ENCODE measurements at regions not wholly inside any gene's neighbourhood (a gene's known extent, or its start where the extent isn't known, plus 50 kb on each side); places are given as distances from the start of the nearest gene placed in this dataset.

DNA sequence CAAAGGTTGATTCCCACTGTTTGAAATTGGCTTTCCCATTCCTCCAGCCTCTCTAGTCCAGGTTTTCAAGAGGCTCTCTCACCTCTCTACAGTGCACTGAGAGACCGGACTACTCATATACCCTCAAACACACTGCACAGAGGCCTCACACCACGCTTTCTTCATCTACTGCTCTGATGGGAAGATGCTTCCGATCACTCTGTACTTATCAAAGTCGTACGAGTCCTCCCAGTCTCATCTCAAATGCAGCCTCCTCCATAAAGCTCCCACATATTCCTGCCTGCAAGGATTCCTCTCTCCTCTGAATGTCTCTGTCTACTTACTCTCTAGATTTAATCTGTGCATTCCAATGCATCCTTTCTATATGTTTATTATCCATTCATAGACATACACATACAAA is 164.4 kb downstream of the EFNB2 start:
- FAIRE-seq (no peak), DNase-seq (ENCODE audit: insufficient read length) (no peak)
- no peak for TF ChIP-seq POLR2AphosphoS5 (IDR thresholded peaks at IDR 0.05; ENCODE audit: low read depth, low read length)
- no peak for TF ChIP-seq TAF1 (IDR thresholded peaks at IDR 0.05; ENCODE audit: borderline replicate concordance, low read depth, low read length)
- no peak for TF ChIP-seq POLR2A (IDR thresholded peaks at IDR 0.05; ENCODE audit: low read depth, low read length)

DNA sequence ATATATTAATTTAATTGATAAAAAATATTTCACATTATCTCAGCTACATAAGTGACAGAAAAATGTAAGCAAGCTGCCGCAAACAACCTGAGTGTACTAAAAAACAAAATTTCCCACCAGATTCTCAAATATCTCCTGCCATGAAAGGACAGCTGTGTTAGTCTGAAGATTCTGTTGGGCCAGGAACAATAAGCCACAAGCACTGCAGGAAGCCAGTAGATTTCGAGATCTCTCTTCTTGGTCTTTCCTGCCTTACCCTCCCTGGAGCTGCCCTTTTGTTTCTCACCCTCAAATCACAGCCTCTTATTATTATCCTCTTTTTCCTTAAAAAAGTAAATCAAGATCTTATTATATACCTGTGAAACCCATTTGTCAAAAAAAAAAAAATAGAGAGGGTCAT is 165.6 kb downstream of the EFNB2 start:
- FAIRE-seq (no peak), DNase-seq (ENCODE audit: insufficient read length) (no peak)
- no peak for TF ChIP-seq POLR2A (IDR thresholded peaks at IDR 0.05; ENCODE audit: low read depth, low read length)
- no peak for TF ChIP-seq POLR2AphosphoS5 (IDR thresholded peaks at IDR 0.05; ENCODE audit: low read depth, low read length)
- no peak for TF ChIP-seq TAF1 (IDR thresholded peaks at IDR 0.05; ENCODE audit: borderline replicate concordance, low read depth, low read length)

- DNase-seq (ENCODE audit: insufficient read length) (no peak), FAIRE-seq (no peak)
- TF ChIP-seq POLR2A (IDR thresholded peaks at IDR 0.05; ENCODE audit: low read depth, low read length), result no peak
- TF ChIP-seq POLR2AphosphoS5 (IDR thresholded peaks at IDR 0.05; ENCODE audit: low read depth, low read length), result no peak
- no peak for TF ChIP-seq TAF1 (IDR thresholded peaks at IDR 0.05; ENCODE audit: borderline replicate concordance, low read depth, low read length)
Measured at GRCh38 chr13:106369091-106369490, 166.4 kb downstream of the EFNB2 start.

- no peak for FAIRE-seq
- DNase-seq (ENCODE audit: insufficient read length), result no peak
- no peak for TF ChIP-seq POLR2AphosphoS5 (IDR thresholded peaks at IDR 0.05; ENCODE audit: low read depth, low read length)
- no peak for TF ChIP-seq TAF1 (IDR thresholded peaks at IDR 0.05; ENCODE audit: borderline replicate concordance, low read depth, low read length)
- TF ChIP-seq POLR2A (IDR thresholded peaks at IDR 0.05; ENCODE audit: low read depth, low read length), result no peak
Measured at GRCh38 chr13:106367361-106367971, 168.0 kb downstream of the EFNB2 start.

DNA sequence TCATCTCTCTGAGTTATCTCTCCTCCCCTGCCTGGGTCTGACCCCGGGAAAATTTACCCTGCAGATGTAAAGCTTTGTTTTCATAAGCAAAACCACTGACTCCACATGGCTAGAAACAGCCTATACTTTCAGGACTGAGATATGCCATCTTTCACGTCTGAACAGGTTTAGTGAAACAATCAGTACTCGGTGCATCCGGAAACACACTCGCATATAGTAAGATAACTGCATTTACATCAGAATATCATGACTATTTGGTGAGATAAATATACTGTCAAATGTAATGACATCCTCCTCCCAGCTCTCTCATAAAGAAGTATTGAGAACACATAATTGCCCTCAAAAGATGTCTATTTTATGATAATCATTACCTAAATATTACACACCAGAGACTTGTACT is 172.8 kb downstream of the EFNB2 start:
- TF ChIP-seq POLR2AphosphoS5 (IDR thresholded peaks at IDR 0.05; ENCODE audit: low read depth, low read length) (no peak), TAF1 (IDR thresholded peaks at IDR 0.05; ENCODE audit: borderline replicate concordance, low read depth, low read length) (no peak), POLR2A (IDR thresholded peaks at IDR 0.05; ENCODE audit: low read depth, low read length) (no peak)
- FAIRE-seq, result no peak
- no peak for DNase-seq (ENCODE audit: insufficient read length)

GRCh38 chr13:106361621-106362020 is 173.8 kb downstream of the EFNB2 start:
- no peak for DNase-seq (ENCODE audit: insufficient read length)
- TF ChIP-seq TAF1 (IDR thresholded peaks at IDR 0.05; ENCODE audit: borderline replicate concordance, low read depth, low read length) (no peak), POLR2AphosphoS5 (IDR thresholded peaks at IDR 0.05; ENCODE audit: low read depth, low read length) (no peak), POLR2A (IDR thresholded peaks at IDR 0.05; ENCODE audit: low read depth, low read length) (no peak)
- no peak for FAIRE-seq

DNA sequence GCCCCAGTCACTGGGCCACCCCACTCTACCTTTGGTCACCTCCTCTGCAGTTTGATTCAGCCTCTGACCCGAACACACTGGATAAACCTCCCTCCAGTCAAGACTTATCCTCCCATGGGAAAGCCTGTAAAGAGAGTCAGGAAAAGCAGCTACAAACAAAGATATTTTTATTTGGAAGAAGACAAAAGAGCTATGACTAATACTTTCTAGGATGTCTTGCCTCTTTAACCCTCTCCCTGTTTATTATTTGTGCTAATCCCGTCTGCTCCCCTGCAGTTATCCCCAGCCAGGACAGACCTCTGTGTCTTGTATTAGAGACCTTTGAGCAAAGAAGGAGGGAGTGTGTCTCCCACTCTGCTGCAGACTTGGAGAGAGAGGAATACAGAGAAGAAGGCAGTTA is 178.3 kb downstream of the EFNB2 start:
- no peak for DNase-seq (ENCODE audit: insufficient read length)
- FAIRE-seq, result no peak

DNA sequence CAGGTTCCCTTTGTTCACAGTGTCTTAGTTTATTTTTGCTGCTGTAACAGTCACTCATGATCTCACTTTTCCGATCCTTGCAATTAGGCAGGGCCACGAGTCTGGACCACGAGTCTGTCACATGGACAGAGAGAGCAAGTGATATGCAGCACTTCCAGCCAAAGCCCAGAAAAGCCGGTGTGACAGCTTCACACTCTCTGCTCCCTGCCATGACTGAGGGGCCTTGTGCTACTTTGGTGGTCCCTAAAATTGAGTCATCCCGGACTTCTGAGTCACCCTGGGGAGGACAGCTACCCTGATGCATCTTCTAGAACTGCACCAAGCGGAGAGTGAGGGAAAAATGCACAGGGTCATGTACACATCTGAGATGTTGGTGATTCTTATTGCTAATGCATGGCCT is 179.6 kb downstream of the EFNB2 start:
- FAIRE-seq (no peak), DNase-seq (ENCODE audit: insufficient read length) (no peak)
- TF ChIP-seq POLR2AphosphoS5 (IDR thresholded peaks at IDR 0.05; ENCODE audit: low read depth, low read length), result no peak
- TF ChIP-seq POLR2A (IDR thresholded peaks at IDR 0.05; ENCODE audit: low read depth, low read length), result no peak
- TF ChIP-seq TAF1 (IDR thresholded peaks at IDR 0.05; ENCODE audit: borderline replicate concordance, low read depth, low read length), result no peak

More for the DNA sequence above, 178.3 kb downstream of the EFNB2 start:
- TF ChIP-seq POLR2A (IDR thresholded peaks at IDR 0.05; ENCODE audit: low read depth, low read length), result no peak

DNA sequence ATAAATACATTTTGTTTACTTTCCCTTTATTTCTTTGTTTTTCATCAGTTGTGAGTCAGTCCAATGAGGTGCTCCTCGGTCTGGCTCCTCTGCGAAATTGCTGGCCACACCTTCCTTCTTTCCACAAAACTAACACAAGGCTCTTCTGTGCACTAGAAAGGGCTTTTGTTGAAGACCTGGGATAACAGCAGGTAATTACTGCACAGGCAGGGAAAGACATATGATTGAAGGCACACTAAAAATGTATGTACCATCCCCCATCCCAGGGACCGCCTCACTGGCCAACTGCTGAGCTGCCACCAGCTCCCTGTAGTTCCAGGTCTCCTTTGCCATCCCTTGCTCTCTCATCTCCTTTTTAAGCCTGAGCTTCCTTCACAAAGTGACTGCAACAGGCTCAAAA is 180.5 kb downstream of the EFNB2 start:
- FAIRE-seq, result no peak
- TF ChIP-seq POLR2A (IDR thresholded peaks at IDR 0.05; ENCODE audit: low read depth, low read length), result no peak
- no peak for TF ChIP-seq POLR2AphosphoS5 (IDR thresholded peaks at IDR 0.05; ENCODE audit: low read depth, low read length)
- TF ChIP-seq TAF1 (IDR thresholded peaks at IDR 0.05; ENCODE audit: borderline replicate concordance, low read depth, low read length), result no peak
- no peak for DNase-seq (ENCODE audit: insufficient read length)

GRCh38 chr13:106352850-106353249 is 182.6 kb downstream of the EFNB2 start:
- DNase-seq (ENCODE audit: insufficient read length), result no peak
- FAIRE-seq, result no peak
- no peak for TF ChIP-seq POLR2AphosphoS5 (IDR thresholded peaks at IDR 0.05; ENCODE audit: low read depth, low read length)
- no peak for TF ChIP-seq TAF1 (IDR thresholded peaks at IDR 0.05; ENCODE audit: borderline replicate concordance, low read depth, low read length)
- no peak for TF ChIP-seq POLR2A (IDR thresholded peaks at IDR 0.05; ENCODE audit: low read depth, low read length)

- FAIRE-seq (no peak), DNase-seq (ENCODE audit: insufficient read length) (no peak)
- no peak for TF ChIP-seq TAF1 (IDR thresholded peaks at IDR 0.05; ENCODE audit: borderline replicate concordance, low read depth, low read length)
- TF ChIP-seq POLR2A (IDR thresholded peaks at IDR 0.05; ENCODE audit: low read depth, low read length), result no peak
- TF ChIP-seq POLR2AphosphoS5 (IDR thresholded peaks at IDR 0.05; ENCODE audit: low read depth, low read length), result no peak
Measured at GRCh38 chr13:106351251-106351650, 184.2 kb downstream of the EFNB2 start.

DNA sequence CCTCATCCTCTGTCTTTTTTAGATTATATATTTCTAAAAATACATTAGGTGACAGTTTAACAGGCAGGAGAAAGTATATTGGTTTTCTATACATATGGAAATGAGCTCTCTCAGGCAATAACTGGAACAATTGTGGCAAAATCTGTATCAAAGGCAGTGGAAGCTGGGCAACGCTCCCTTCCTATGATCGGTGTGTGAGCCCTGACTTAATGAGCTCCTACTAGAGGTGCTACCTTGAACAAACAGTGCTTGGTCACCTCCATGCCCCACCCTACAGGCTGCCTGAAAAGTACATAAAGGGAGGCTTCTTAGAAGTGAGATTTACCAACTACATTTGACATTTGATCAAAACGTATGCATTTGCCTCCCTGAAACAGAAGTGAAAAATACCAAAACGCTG is 185.3 kb downstream of the EFNB2 start:
- FAIRE-seq (no peak), DNase-seq (ENCODE audit: insufficient read length) (no peak)
- TF ChIP-seq TAF1 (IDR thresholded peaks at IDR 0.05; ENCODE audit: borderline replicate concordance, low read depth, low read length), result no peak
- no peak for TF ChIP-seq POLR2A (IDR thresholded peaks at IDR 0.05; ENCODE audit: low read depth, low read length)
- TF ChIP-seq POLR2AphosphoS5 (IDR thresholded peaks at IDR 0.05; ENCODE audit: low read depth, low read length), result no peak

Measured in GM12892 (cell line).